GM06990 (cell line): ENCODE measurements at regions not wholly inside any gene's neighbourhood (a gene's known extent, or its start where the extent isn't known, plus 50 kb on each side); places are given as distances from the start of the nearest gene placed in this dataset.

Experiments
- DNase-seq: peaks from one replicate; pipeline ENCODE4 v3.0.0-alpha.2; 2011; ENCODE audit not compliant: insufficient read length; ENCODE audit errors: extremely low read depth
- H3K27me3 ChIP-seq: replicated peaks from 2 replicates; pipeline ENCODE4 v1.6.0; 2011; ENCODE audit warnings: low read length; ENCODE audit not compliant: control insufficient read depth, insufficient read depth
- H3K36me3 ChIP-seq: 2 replicates; pipeline ENCODE4 v1.5.1; 2011; ENCODE audit warnings: low read length; ENCODE audit not compliant: control insufficient read depth, insufficient read depth
- H3K4me3 ChIP-seq: replicated peaks from 2 replicates; pipeline ENCODE4 v1.5.1; 2011; ENCODE audit warnings: low read depth, mild to moderate bottlenecking, control low read depth, low read length
- CTCF ChIP-seq: IDR thresholded peaks from 2 replicates; pipeline ENCODE4 v1.5.1; 2011; ENCODE audit warnings: low read length, control low read depth, mild to moderate bottlenecking, inconsistent platforms; ENCODE audit not compliant: insufficient read depth, poor library complexity, severe bottlenecking

GRCh38 chr4:189800545-189801088 is 140.1 kb upstream of the FRG1 start:
- H3K36me3 ChIP-seq: no peaks in the 10 kb centered on the region
- no peaks in the 10 kb centered on the region for H3K27me3 ChIP-seq
- no peak overlapping the region for H3K4me3 ChIP-seq
- no peak for DNase-seq
- TF ChIP-seq CTCF: no peak

GRCh38 chr4:189802884-189803283 is 137.8 kb upstream of the FRG1 start:
- Histone ChIP-seq H3K4me3 (no peak overlapping the region), H3K36me3 (no peaks in the 10 kb centered on the region), H3K27me3 (no peaks in the 10 kb centered on the region)
- no peak for DNase-seq
- TF ChIP-seq CTCF: no peak

GRCh38 chr4:189804894-189805293 is 135.8 kb upstream of the FRG1 start:
- TF ChIP-seq CTCF: no peak
- no peaks in the 10 kb centered on the region for H3K36me3 ChIP-seq
- no peak for DNase-seq
- H3K27me3 ChIP-seq: no peaks in the 10 kb centered on the region
- no peak overlapping the region for H3K4me3 ChIP-seq

GRCh38 chr4:189806506-189806905 is 134.2 kb upstream of the FRG1 start:
- Histone ChIP-seq H3K4me3 (no peak overlapping the region), H3K27me3 (no peaks in the 10 kb centered on the region), H3K36me3 (no peaks in the 10 kb centered on the region)
- TF ChIP-seq CTCF: no peak
- no peak for DNase-seq

- H3K4me3 ChIP-seq: no peak overlapping the region
- H3K27me3 ChIP-seq: no peaks in the 10 kb centered on the region
- no peak for DNase-seq
- H3K36me3 ChIP-seq: no peaks in the 10 kb centered on the region
- no peak for TF ChIP-seq CTCF
Observed at GRCh38 chr4:189807031-189807430, 133.6 kb upstream of the FRG1 start.

GRCh38 chr4:189809241-189809735 is 131.4 kb upstream of the FRG1 start:
- no peak overlapping the region for H3K4me3 ChIP-seq
- no peaks in the 10 kb centered on the region for H3K36me3 ChIP-seq
- no peaks in the 10 kb centered on the region for H3K27me3 ChIP-seq
- DNase-seq: no peak
- no peak for TF ChIP-seq CTCF
